HG03571 (cell line): ENCODE measurements at regions not wholly inside any gene's neighbourhood (a gene's known extent, or its start where the extent isn't known, plus 50 kb on each side); places are given as distances from the start of the nearest gene placed in this dataset.
A peak's percentile ranks its signal among the peaks of the same experiment; 100 is the strongest.

Source experiments
- ATAC-seq: cut with Tn5 transposase; IDR thresholded peaks from one replicate; pipeline ENCODE4 v1.9.1; 2021; ENCODE audit not compliant: unreplicated experiment

GRCh38 chr3:61311044-61311443 is 59.8 kb upstream of the FHIT start:
- no peak for ATAC-seq

- no peak for ATAC-seq
Measured at GRCh38 chr3:61315871-61316270, 64.6 kb upstream of the FHIT start.

- no peak for ATAC-seq
Measured at GRCh38 chr3:61323094-61323493, 71.8 kb upstream of the FHIT start.

- ATAC-seq = no peak
Measured at GRCh38 chr3:61331929-61332552, 80.8 kb upstream of the FHIT start.

- no peak for ATAC-seq
Measured at GRCh38 chr3:61333192-61333961, 82.1 kb upstream of the FHIT start.

- ATAC-seq = no peak
Measured at GRCh38 chr3:61334783-61335182, 83.5 kb upstream of the FHIT start.

GRCh38 chr3:61340931-61341461 is 89.7 kb upstream of the FHIT start:
- no peak for ATAC-seq

GRCh38 chr3:61343543-61343942 is 92.3 kb upstream of the FHIT start:
- no peak for ATAC-seq

- no peak for ATAC-seq
Measured at GRCh38 chr3:61345020-61345419, 93.8 kb upstream of the FHIT start.

GRCh38 chr3:61347981-61348380 is 96.7 kb upstream of the FHIT start:
- ATAC-seq = no peak

- ATAC-seq = no peak
Measured at GRCh38 chr3:61349717-61350116, 98.5 kb upstream of the FHIT start.

- no peak for ATAC-seq
Measured at GRCh38 chr3:61350782-61351309, 99.6 kb upstream of the FHIT start.

GRCh38 chr3:61352306-61352705 is 101.1 kb upstream of the FHIT start:
- no peak for ATAC-seq

GRCh38 chr3:61353382-61353781 is 102.1 kb upstream of the FHIT start:
- ATAC-seq = no peak

GRCh38 chr3:61354604-61355003 is 103.4 kb upstream of the FHIT start:
- ATAC-seq = no peak

- ATAC-seq = no peak
Measured at GRCh38 chr3:61356685-61357084, 105.4 kb upstream of the FHIT start.

- no peak for ATAC-seq
Measured at GRCh38 chr3:61357902-61358301, 106.7 kb upstream of the FHIT start.

- peak; percentile 100 for ATAC-seq
Measured at GRCh38 chr3:61358364-61358763, 107.1 kb upstream of the FHIT start.

GRCh38 chr3:61360297-61360965 is 109.2 kb upstream of the FHIT start:
- no peak for ATAC-seq

GRCh38 chr3:61369678-61370077 is 118.4 kb upstream of the FHIT start:
- no peak for ATAC-seq

GRCh38 chr3:61371123-61371522 is 119.9 kb upstream of the FHIT start:
- ATAC-seq = no peak

- ATAC-seq = no peak
Measured at GRCh38 chr3:61372723-61373122, 121.5 kb upstream of the FHIT start.
